Skeletal muscle satellite cell (primary cell): ENCODE measurements at regions not wholly inside any gene's neighbourhood (a gene's known extent, or its start where the extent isn't known, plus 50 kb on each side); places are given as distances from the start of the nearest gene placed in this dataset.

Experiments
- H3K27me3 ChIP-seq: 2 replicates; pipeline ENCODE4 v1.7.0; 2013; ENCODE audit warnings: low read length; ENCODE audit not compliant: control insufficient read depth, insufficient read depth
- H3K36me3 ChIP-seq: 2 replicates; pipeline ENCODE4 v1.7.0; 2013; ENCODE audit warnings: mild to moderate bottlenecking, control low read depth, low read length; ENCODE audit not compliant: insufficient read depth
- H3K4me1 ChIP-seq: 2 replicates; pipeline ENCODE4 v1.7.0; 2013; ENCODE audit warnings: low read length; ENCODE audit not compliant: control insufficient read depth, insufficient read depth
- H3K4me2 ChIP-seq: 2 replicates; pipeline ENCODE4 v1.7.0; 2013; ENCODE audit warnings: mild to moderate bottlenecking, low read length
- H3K4me3 ChIP-seq: 2 replicates; pipeline ENCODE4 v1.7.0; 2013; ENCODE audit warnings: low read length
- H3K9ac ChIP-seq: 2 replicates; pipeline ENCODE4 v1.7.0; 2013; ENCODE audit warnings: mild to moderate bottlenecking, low read depth, low read length, moderate library complexity
- H3K9me3 ChIP-seq: replicated peaks from 2 replicates; pipeline ENCODE4 v1.7.0; 2013; ENCODE audit warnings: mild to moderate bottlenecking, control low read depth, low read length

- Histone ChIP-seq H3K4me3 (peak overlapping the region; percentile 35), H3K36me3 (no peaks in the 10 kb centered on the region), H3K9ac (peak overlapping the region; percentile 81), H3K4me2 (peak overlapping the region; percentile 41), H3K9me3 (peaks cover 3% of the 10 kb centered on the region), H3K27me3 (no peaks in the 10 kb centered on the region), H3K4me1 (peaks cover 43% of the 10 kb centered on the region)
Measured at GRCh38 chr2:226652369-226652768, 147.3 kb downstream of the IRS1 start.

GRCh38 chr2:226649871-226650660 is 149.6 kb downstream of the IRS1 start:
- H3K4me2 ChIP-seq, result peak overlapping the region; percentile 27
- H3K27me3 ChIP-seq, result no peaks in the 10 kb centered on the region
- no peak overlapping the region for H3K4me3 ChIP-seq
- no peaks in the 10 kb centered on the region for H3K36me3 ChIP-seq
- H3K4me1 ChIP-seq, result peaks cover 44% of the 10 kb centered on the region
- H3K9me3 ChIP-seq, result peaks cover 3% of the 10 kb centered on the region
- H3K9ac ChIP-seq, result peak overlapping the region; percentile 81

- no peak overlapping the region for H3K4me3 ChIP-seq
- H3K4me1 ChIP-seq, result peaks cover 52% of the 10 kb centered on the region
- peaks cover 3% of the 10 kb centered on the region for H3K9me3 ChIP-seq
- no peak overlapping the region for H3K4me2 ChIP-seq
- H3K27me3 ChIP-seq, result no peaks in the 10 kb centered on the region
- no peaks in the 10 kb centered on the region for H3K36me3 ChIP-seq
- H3K9ac ChIP-seq, result peak overlapping the region; percentile 77
Measured at GRCh38 chr2:226649201-226649600, 150.4 kb downstream of the IRS1 start.

GRCh38 chr2:226647621-226648518 is 151.8 kb downstream of the IRS1 start:
- no peak overlapping the region for H3K9ac ChIP-seq
- peaks cover 49% of the 10 kb centered on the region for H3K4me1 ChIP-seq
- no peak overlapping the region for H3K4me2 ChIP-seq
- peaks cover 3% of the 10 kb centered on the region for H3K9me3 ChIP-seq
- no peaks in the 10 kb centered on the region for H3K27me3 ChIP-seq
- no peak overlapping the region for H3K4me3 ChIP-seq
- no peaks in the 10 kb centered on the region for H3K36me3 ChIP-seq

- Histone ChIP-seq H3K27me3 (no peaks in the 10 kb centered on the region), H3K9ac (peak overlapping the region; percentile 27), H3K4me3 (no peak overlapping the region), H3K4me2 (peak overlapping the region; percentile 11), H3K4me1 (peaks cover 17% of the 10 kb centered on the region), H3K9me3 (peaks cover 7% of the 10 kb centered on the region), H3K36me3 (no peaks in the 10 kb centered on the region)
Measured at GRCh38 chr2:226644399-226644865, 155.2 kb downstream of the IRS1 start.

GRCh38 chr2:226643946-226644282 is 155.7 kb downstream of the IRS1 start:
- Histone ChIP-seq H3K9me3 (peaks cover 5% of the 10 kb centered on the region), H3K4me2 (no peak overlapping the region), H3K27me3 (no peaks in the 10 kb centered on the region), H3K4me1 (peaks cover 15% of the 10 kb centered on the region), H3K4me3 (no peak overlapping the region), H3K36me3 (no peaks in the 10 kb centered on the region), H3K9ac (no peak overlapping the region)

GRCh38 chr2:226643030-226643945 is 156.3 kb downstream of the IRS1 start:
- Histone ChIP-seq H3K4me1 (peaks cover 15% of the 10 kb centered on the region), H3K36me3 (no peaks in the 10 kb centered on the region), H3K4me3 (no peak overlapping the region), H3K27me3 (no peaks in the 10 kb centered on the region), H3K9me3 (peaks cover 5% of the 10 kb centered on the region), H3K4me2 (no peak overlapping the region), H3K9ac (no peak overlapping the region)

- peaks cover 15% of the 10 kb centered on the region for H3K4me1 ChIP-seq
- H3K27me3 ChIP-seq, result no peaks in the 10 kb centered on the region
- no peak overlapping the region for H3K9ac ChIP-seq
- no peak overlapping the region for H3K4me3 ChIP-seq
- no peak overlapping the region for H3K4me2 ChIP-seq
- no peaks in the 10 kb centered on the region for H3K36me3 ChIP-seq
- H3K9me3 ChIP-seq, result peaks cover 5% of the 10 kb centered on the region
Measured at GRCh38 chr2:226641008-226641407, 158.6 kb downstream of the IRS1 start.

- Histone ChIP-seq H3K4me1 (peaks cover 15% of the 10 kb centered on the region), H3K9me3 (peaks cover 5% of the 10 kb centered on the region), H3K27me3 (no peaks in the 10 kb centered on the region), H3K36me3 (no peaks in the 10 kb centered on the region), H3K4me2 (no peak overlapping the region), H3K9ac (no peak overlapping the region), H3K4me3 (no peak overlapping the region)
Measured at GRCh38 chr2:226640501-226640900, 159.1 kb downstream of the IRS1 start.

- Histone ChIP-seq H3K4me2 (no peak overlapping the region), H3K27me3 (no peaks in the 10 kb centered on the region), H3K36me3 (no peaks in the 10 kb centered on the region), H3K4me1 (peaks cover 10% of the 10 kb centered on the region), H3K9me3 (peaks cover 5% of the 10 kb centered on the region), H3K9ac (no peak overlapping the region), H3K4me3 (no peak overlapping the region)
Measured at GRCh38 chr2:226639550-226639949, 160.1 kb downstream of the IRS1 start.

GRCh38 chr2:226638576-226638975 is 161.0 kb downstream of the IRS1 start:
- no peak overlapping the region for H3K4me2 ChIP-seq
- H3K27me3 ChIP-seq, result no peaks in the 10 kb centered on the region
- peaks cover 5% of the 10 kb centered on the region for H3K9me3 ChIP-seq
- no peak overlapping the region for H3K4me3 ChIP-seq
- H3K9ac ChIP-seq, result no peak overlapping the region
- H3K36me3 ChIP-seq, result no peaks in the 10 kb centered on the region
- H3K4me1 ChIP-seq, result no peaks in the 10 kb centered on the region
